A549 (cell line): ENCODE measurements at regions not wholly inside any gene's neighbourhood (a gene's known extent, or its start where the extent isn't known, plus 50 kb on each side); places are given as distances from the start of the nearest gene placed in this dataset.

Source experiments
- ATAC-seq, 2 experiments: fragments of 200-7000 bp in 1 of 2; fragments of >200 bp in 1 of 2; cut with Nextera tagmentation in 1 of 2; cut with Tn5 transposase in 1 of 2; 3 replicates each; pipeline versions ENCODE4 v1.8.0 to v1.9.1; 2018 to 2020; ENCODE audit warnings: mild to moderate bottlenecking in 1 of 2, moderate library complexity in 1 of 2
- CTCF ChIA-PET: fragments of 300-600 bp; sonication (Branson Sonifier 250); formaldehyde crosslinking; extraction: SDS; loops from one replicate; lab custom pipeline; 2021; ENCODE audit warnings: antibody characterized with exemption, inconsistent platforms; lab: Yijun Ruan, JAX
- POLR2A ChIA-PET: fragments of 350-600 bp; formaldehyde crosslinking; extraction: SDS; loops from one replicate; lab custom pipeline; 2021; ENCODE audit warnings: antibody characterized with exemption, inconsistent platforms; lab: Yijun Ruan, JAX
- DNase-seq, 2 experiments: peaks; one replicate each; pipeline versions ENCODE4 v3.0.0 to v3.0.0-alpha.2; 2011 to 2016; ENCODE audit warnings: low read depth in 1 of 2, low spot score in 1 of 2
- FAIRE-seq: peaks from 2 replicates; lab custom pipeline; 2011; peaks lifted over from hg19 to GRCh38; lab: Jason Lieb, UNC
- H3K27ac ChIP-seq, 2 experiments: fragments of >200 bp; sonication (Bioruptor Twin); formaldehyde crosslinking; 3 replicates each; pipeline ENCODE4 v1.5.1; 2016 to 2017
- H3K4me1 ChIP-seq: fragments of >200 bp; sonication (Bioruptor Twin); formaldehyde crosslinking; 3 replicates; pipeline ENCODE4 v1.6.1; 2016
- H3K4me2 ChIP-seq: fragments of >200 bp; sonication (Bioruptor Twin); formaldehyde crosslinking; 3 replicates; pipeline ENCODE4 v1.6.1; 2016
- H3K4me3 ChIP-seq: fragments of >200 bp; sonication (Bioruptor Twin); formaldehyde crosslinking; 3 replicates; pipeline ENCODE4 v1.5.1; 2016
- H3K9me3 ChIP-seq: fragments of >200 bp; sonication (Bioruptor Twin); formaldehyde crosslinking; 3 replicates; pipeline ENCODE4 v1.6.1; 2016
- CBX8 ChIP-seq: fragments of 200-600 bp; sonication (generic); IDR thresholded peaks from 2 replicates; pipeline ENCODE4 v1.6.1; 2016
- CHD4 ChIP-seq: fragments of 200-600 bp; sonication (generic); IDR thresholded peaks from 2 replicates; pipeline ENCODE4 v1.6.1; 2016; ENCODE audit warnings: antibody characterized with exemption, mild to moderate bottlenecking, borderline replicate concordance
- EHF ChIP-seq: fragments of 250-450 bp; sonication (Bioruptor Pico); IDR thresholded peaks from 2 replicates; pipeline ENCODE4 v1.5.0; 2020; ENCODE audit warnings: mild to moderate bottlenecking
- EP300 ChIP-seq, 2 experiments: fragments of >200 bp; sonication (Bioruptor Twin); formaldehyde crosslinking; IDR thresholded peaks; 2 replicates in 1 of 2; 3 replicates in 1 of 2; pipeline ENCODE4 v1.6.1; 2016 to 2017
- FOSB ChIP-seq: fragments of 250-450 bp; sonication (Bioruptor Pico); IDR thresholded peaks from 2 replicates; pipeline ENCODE4 v1.5.0; 2020; ENCODE audit warnings: mild to moderate bottlenecking, moderate library complexity
- HDAC2 ChIP-seq: fragments of 200-600 bp; sonication (generic); IDR thresholded peaks from 2 replicates; pipeline ENCODE4 v1.6.1; 2016
- HOXA7 ChIP-seq: fragments of 250-450 bp; sonication (Bioruptor Pico); IDR thresholded peaks from 2 replicates; pipeline ENCODE4 v1.5.0; 2020; ENCODE audit warnings: mild to moderate bottlenecking, moderate library complexity
- JUN ChIP-seq, 2 experiments: fragments of >200 bp; sonication (Bioruptor Twin); formaldehyde crosslinking; IDR thresholded peaks; 2 replicates in 1 of 2; 3 replicates in 1 of 2; pipeline ENCODE4 v1.6.1; 2016 to 2017
- JUNB ChIP-seq: fragments of >200 bp; sonication (Bioruptor Twin); formaldehyde crosslinking; IDR thresholded peaks from 2 replicates; pipeline ENCODE4 v1.6.1; 2016
- KDM1A ChIP-seq: fragments of 200-600 bp; sonication (generic); IDR thresholded peaks from 2 replicates; pipeline ENCODE4 v1.6.1; 2016; ENCODE audit warnings: low read depth, mild to moderate bottlenecking
- KDM5A ChIP-seq: fragments of 200-600 bp; sonication (generic); IDR thresholded peaks from 2 replicates; pipeline ENCODE4 v1.6.1; 2016; ENCODE audit warnings: antibody characterized with exemption, mild to moderate bottlenecking
- MYC ChIP-seq: IDR thresholded peaks from 2 replicates; pipeline ENCODE4 v1.6.1; 2012; ENCODE audit warnings: mild to moderate bottlenecking, inconsistent platforms, low read length, improper control_type of control experiment, borderline replicate concordance
- NFE2L2 ChIP-seq: fragments of 150-350 bp; conservative IDR thresholded peaks from 2 replicates; pipeline ENCODE4 v1.6.1; 2014; ENCODE audit warnings: low read length
- NPAS2 ChIP-seq: fragments of 250-450 bp; sonication (Bioruptor Pico); IDR thresholded peaks from 2 replicates; pipeline ENCODE4 v1.8.0; 2022; ENCODE audit warnings: mild to moderate bottlenecking, moderate library complexity, borderline replicate concordance
- NR3C1 ChIP-seq: fragments of >200 bp; sonication (Bioruptor Twin); formaldehyde crosslinking; IDR thresholded peaks from 3 replicates; pipeline ENCODE4 v1.6.1; 2017
- RAD21 ChIP-seq, 2 experiments: fragments of >200 bp in 1 of 2; sonication (Bioruptor Twin) in 1 of 2; formaldehyde crosslinking in 1 of 2; IDR thresholded peaks in 1 of 2; conservative IDR thresholded peaks in 1 of 2; 2 replicates in 1 of 2; 3 replicates in 1 of 2; pipeline ENCODE4 v1.6.1; 2012 to 2018; ENCODE audit warnings: inconsistent platforms in 1 of 2
- RARB ChIP-seq: fragments of 250-450 bp; sonication (Bioruptor Pico); IDR thresholded peaks from 2 replicates; pipeline ENCODE4 v1.8.0; 2021; ENCODE audit warnings: mild to moderate bottlenecking, moderate library complexity
- RFX5 ChIP-seq: fragments of 450-650 bp; IDR thresholded peaks from 2 replicates; pipeline ENCODE4 v1.7.1; 2014; ENCODE audit warnings: antibody characterized with exemption, mild to moderate bottlenecking, moderate library complexity
- SMC3 ChIP-seq: fragments of >200 bp; sonication (Bioruptor Twin); formaldehyde crosslinking; IDR thresholded peaks from 3 replicates; pipeline ENCODE4 v1.6.1; 2018; ENCODE audit warnings: inconsistent platforms
- ZC3H11A ChIP-seq: fragments of 450-650 bp; IDR thresholded peaks from 2 replicates; pipeline ENCODE4 v1.6.1; 2014; ENCODE audit warnings: antibody characterized with exemption, mild to moderate bottlenecking
- ZSCAN20 ChIP-seq: fragments of 250-450 bp; sonication (Bioruptor Pico); IDR thresholded peaks from 2 replicates; pipeline ENCODE4 v1.8.0; 2022; ENCODE audit warnings: mild to moderate bottlenecking, moderate library complexity
- WGBS: methylation state at CpG from one replicate; pipeline ENCODE4 v1.1.6; 2017; ENCODE audit errors: missing lambda C conversion rate; 5-methylcytosine and 5-hydroxymethylcytosine counted together
- TF ChIP-seq, protein P1 (sequence below): fragments of 450-650 bp; IDR thresholded peaks from 2 replicates; pipeline ENCODE4 v1.6.1; 2014; ENCODE audit warnings: antibody characterized with exemption
- TF ChIP-seq, protein P2 (sequence below): fragments of 150-350 bp; IDR thresholded peaks from 2 replicates; pipeline ENCODE4 v1.6.1; 2014; ENCODE audit warnings: low read depth, mild to moderate bottlenecking, low read length
- TF ChIP-seq, protein P3 (sequence below): fragments of >200 bp; sonication (Bioruptor Twin); formaldehyde crosslinking; IDR thresholded peaks from 2 replicates; pipeline ENCODE4 v1.6.1; 2016
- TF ChIP-seq, protein P4 (sequence below): fragments of 250-450 bp; sonication (Bioruptor Pico); IDR thresholded peaks from 2 replicates; pipeline ENCODE4 v1.5.0; 2020; ENCODE audit warnings: low read depth, mild to moderate bottlenecking, moderate library complexity
- TF ChIP-seq, protein P5 (sequence below): fragments of >200 bp; sonication (Bioruptor Twin); formaldehyde crosslinking; IDR thresholded peaks from 3 replicates; pipeline ENCODE4 v1.5.1; 2016

DNA sequence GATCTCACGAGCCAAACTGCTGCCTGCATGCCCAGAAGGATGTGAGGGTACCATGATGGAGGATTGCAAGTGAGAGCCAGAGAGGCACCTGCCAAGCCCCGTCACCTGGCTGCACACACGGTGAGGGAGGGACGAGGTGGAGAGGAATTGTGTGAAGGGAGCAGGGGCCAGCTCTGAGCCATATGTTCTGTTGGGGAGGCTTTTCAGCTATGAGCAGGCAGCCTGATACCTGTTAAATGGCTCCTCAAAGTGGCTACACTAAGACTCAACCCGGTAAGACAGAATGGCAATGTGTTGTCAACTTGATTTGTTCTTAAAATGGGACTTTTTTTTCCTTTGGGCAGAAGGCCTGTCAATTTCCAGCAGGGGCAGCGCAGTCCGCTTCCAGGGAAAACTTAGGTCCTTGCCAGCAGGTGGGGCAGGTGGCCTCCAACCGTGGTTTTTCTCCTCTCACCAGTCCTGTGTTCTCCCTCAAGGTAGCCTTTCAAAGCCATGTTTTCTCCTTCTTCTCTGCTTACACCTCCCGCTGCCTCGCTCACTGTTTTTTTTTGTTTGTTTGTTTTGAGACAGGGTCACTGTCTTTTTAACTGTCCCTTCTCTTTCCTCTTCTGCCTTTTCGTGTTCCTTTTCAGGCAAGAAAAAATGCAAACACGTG, 57.7 kb upstream of the ZNRF2 start:
- 70% methylated on average over 12 of the region's 12 CpGs for WGBS
- TF ChIP-seq HDAC2 (no peak), EHF (CRISPR knock-in tag) (no peak), ZC3H11A (no peak), NPAS2 (CRISPR knock-in tag) (no peak), JUN (IDR thresholded peaks at IDR 0.05) (no peak), EP300 (IDR thresholded peaks at IDR 0.05) (no peak), HOXA7 (CRISPR knock-in tag) (no peak), RAD21 (conservative IDR thresholded peaks at IDR 0.05 in 1 of 2, IDR thresholded peaks at IDR 0.05 in 1 of 2) (peak; percentile 46 to 61; a peak in 4 of 5 replicates), SMC3 (peak; percentile 53; the same call in 2 of the 3 replicates), KDM1A (no peak), CBX8 (no peak), KDM5A (no peak), JUNB (no peak), ZSCAN20 (CRISPR knock-in tag) (no peak), RARB (CRISPR knock-in tag) (no peak), RFX5 (no peak), NFE2L2 (no peak), MYC (no peak), FOSB (CRISPR knock-in tag) (no peak), NR3C1 (no peak), CHD4 (no peak)
- TF ChIP-seq, protein P1, sequence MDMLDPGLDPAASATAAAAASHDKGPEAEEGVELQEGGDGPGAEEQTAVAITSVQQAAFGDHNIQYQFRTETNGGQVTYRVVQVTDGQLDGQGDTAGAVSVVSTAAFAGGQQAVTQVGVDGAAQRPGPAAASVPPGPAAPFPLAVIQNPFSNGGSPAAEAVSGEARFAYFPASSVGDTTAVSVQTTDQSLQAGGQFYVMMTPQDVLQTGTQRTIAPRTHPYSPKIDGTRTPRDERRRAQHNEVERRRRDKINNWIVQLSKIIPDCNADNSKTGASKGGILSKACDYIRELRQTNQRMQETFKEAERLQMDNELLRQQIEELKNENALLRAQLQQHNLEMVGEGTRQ = no peak
- TF ChIP-seq, protein P2, sequence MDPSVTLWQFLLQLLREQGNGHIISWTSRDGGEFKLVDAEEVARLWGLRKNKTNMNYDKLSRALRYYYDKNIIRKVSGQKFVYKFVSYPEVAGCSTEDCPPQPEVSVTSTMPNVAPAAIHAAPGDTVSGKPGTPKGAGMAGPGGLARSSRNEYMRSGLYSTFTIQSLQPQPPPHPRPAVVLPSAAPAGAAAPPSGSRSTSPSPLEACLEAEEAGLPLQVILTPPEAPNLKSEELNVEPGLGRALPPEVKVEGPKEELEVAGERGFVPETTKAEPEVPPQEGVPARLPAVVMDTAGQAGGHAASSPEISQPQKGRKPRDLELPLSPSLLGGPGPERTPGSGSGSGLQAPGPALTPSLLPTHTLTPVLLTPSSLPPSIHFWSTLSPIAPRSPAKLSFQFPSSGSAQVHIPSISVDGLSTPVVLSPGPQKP = no peak
- TF ChIP-seq, protein P3, sequence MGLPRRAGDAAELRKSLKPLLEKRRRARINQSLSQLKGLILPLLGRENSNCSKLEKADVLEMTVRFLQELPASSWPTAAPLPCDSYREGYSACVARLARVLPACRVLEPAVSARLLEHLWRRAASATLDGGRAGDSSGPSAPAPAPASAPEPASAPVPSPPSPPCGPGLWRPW = no peak
- TF ChIP-seq, protein P4, sequence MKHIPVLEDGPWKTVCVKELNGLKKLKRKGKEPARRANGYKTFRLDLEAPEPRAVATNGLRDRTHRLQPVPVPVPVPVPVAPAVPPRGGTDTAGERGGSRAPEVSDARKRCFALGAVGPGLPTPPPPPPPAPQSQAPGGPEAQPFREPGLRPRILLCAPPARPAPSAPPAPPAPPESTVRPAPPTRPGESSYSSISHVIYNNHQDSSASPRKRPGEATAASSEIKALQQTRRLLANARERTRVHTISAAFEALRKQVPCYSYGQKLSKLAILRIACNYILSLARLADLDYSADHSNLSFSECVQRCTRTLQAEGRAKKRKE (CRISPR knock-in tag) = no peak
- TF ChIP-seq, protein P5, sequence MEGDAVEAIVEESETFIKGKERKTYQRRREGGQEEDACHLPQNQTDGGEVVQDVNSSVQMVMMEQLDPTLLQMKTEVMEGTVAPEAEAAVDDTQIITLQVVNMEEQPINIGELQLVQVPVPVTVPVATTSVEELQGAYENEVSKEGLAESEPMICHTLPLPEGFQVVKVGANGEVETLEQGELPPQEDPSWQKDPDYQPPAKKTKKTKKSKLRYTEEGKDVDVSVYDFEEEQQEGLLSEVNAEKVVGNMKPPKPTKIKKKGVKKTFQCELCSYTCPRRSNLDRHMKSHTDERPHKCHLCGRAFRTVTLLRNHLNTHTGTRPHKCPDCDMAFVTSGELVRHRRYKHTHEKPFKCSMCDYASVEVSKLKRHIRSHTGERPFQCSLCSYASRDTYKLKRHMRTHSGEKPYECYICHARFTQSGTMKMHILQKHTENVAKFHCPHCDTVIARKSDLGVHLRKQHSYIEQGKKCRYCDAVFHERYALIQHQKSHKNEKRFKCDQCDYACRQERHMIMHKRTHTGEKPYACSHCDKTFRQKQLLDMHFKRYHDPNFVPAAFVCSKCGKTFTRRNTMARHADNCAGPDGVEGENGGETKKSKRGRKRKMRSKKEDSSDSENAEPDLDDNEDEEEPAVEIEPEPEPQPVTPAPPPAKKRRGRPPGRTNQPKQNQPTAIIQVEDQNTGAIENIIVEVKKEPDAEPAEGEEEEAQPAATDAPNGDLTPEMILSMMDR = peak; percentile 46
- H3K4me1 ChIP-seq = peaks cover 9% of the 10 kb centered on the region; the same call in 1 of the 3 replicates
- no peak overlapping the region for H3K27ac ChIP-seq
- POLR2A ChIA-PET = no interaction called here
- no peaks in the 10 kb centered on the region for H3K9me3 ChIP-seq
- DNase-seq (peak; percentile 58 to 69), ATAC-seq (peak; percentile 86 to 95), FAIRE-seq (no peak)
- H3K4me2 ChIP-seq = no peak overlapping the region
- H3K4me3 ChIP-seq = no peak overlapping the region
- CTCF ChIA-PET = interaction anchor here (0.6 to 2.0 kb wide), 7 partner anchors 18 to 236 kb away, joined by 3 to 11 read pairs (median 3); no protein-coding TSS in a partner anchor
